ENCODE measurements at regions not wholly inside any gene's neighbourhood (a gene's known extent, or its start where the extent isn't known, plus 50 kb on each side); places are given as distances from the start of the nearest gene placed in this dataset.

GRCh38 chr20:60913298-60913697, 338.8 kb upstream of the CDH4 start:
- no peak for ATAC-seq (replicated peaks; ENCODE audit: extremely low read depth, poor library complexity, severe bottlenecking)
- peaks cover 12% of the 10 kb centered on the region for H3K9me3 Mint-ChIP-seq
- DNase-seq (ENCODE audit: low spot score in 2 of 2) = no peak
- no peaks in the 10 kb centered on the region for H3K4me1 Mint-ChIP-seq
- H3K27ac Mint-ChIP-seq (ENCODE audit: low read depth) = no peak overlapping the region
- H3K36me3 Mint-ChIP-seq (ENCODE audit: insufficient read depth) = no peaks in the 10 kb centered on the region
- H3K4me3 Mint-ChIP-seq = no peak overlapping the region
- no peaks in the 10 kb centered on the region for H3K27me3 Mint-ChIP-seq

DNA sequence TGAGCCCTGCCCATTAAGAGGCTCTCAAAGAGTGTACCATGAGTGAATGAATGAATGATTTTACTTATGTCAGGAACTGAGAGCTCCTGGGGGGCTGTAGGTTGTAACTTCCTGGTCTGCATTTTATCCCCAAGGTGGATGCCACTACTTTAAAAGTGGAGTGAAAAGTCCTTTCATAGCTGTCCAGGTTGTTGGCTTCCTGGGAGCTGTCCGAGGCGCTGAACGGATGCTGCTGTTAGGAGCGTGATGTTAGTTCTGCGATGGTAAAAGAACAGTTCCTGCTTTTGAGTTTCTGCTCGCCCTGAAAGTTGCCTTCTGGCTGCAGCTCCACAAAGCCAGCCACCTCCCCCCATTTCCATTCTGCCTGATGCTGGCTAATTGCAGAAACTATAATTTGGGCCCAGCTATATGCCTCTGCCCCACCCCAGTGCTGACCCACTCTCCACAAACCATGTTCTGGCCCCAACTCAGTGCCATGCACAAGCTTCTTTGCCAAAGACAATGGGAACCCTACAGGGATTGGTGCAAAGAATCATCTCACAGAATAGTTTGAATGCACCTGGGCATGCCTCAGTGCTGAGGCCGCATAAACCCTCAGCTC, 330.9 kb upstream of the CDH4 start:
- Mint-ChIP-seq H3K27me3 (no peaks in the 10 kb centered on the region), H3K9me3 (peaks cover 14% of the 10 kb centered on the region), H3K4me3 (no peak overlapping the region), H3K36me3 (ENCODE audit: insufficient read depth) (no peaks in the 10 kb centered on the region), H3K4me1 (no peaks in the 10 kb centered on the region), H3K27ac (ENCODE audit: low read depth) (no peak overlapping the region)
- DNase-seq (ENCODE audit: low spot score in 2 of 2) (no peak), ATAC-seq (replicated peaks; ENCODE audit: extremely low read depth, poor library complexity, severe bottlenecking) (no peak)

- no peaks in the 10 kb centered on the region for H3K4me1 Mint-ChIP-seq
- H3K9me3 Mint-ChIP-seq = peaks cover 8% of the 10 kb centered on the region
- H3K4me3 Mint-ChIP-seq = no peak overlapping the region
- ATAC-seq (replicated peaks; ENCODE audit: extremely low read depth, poor library complexity, severe bottlenecking) (no peak), DNase-seq (ENCODE audit: low spot score in 2 of 2) (no peak)
- peaks cover 19% of the 10 kb centered on the region for H3K27me3 Mint-ChIP-seq
- H3K36me3 Mint-ChIP-seq (ENCODE audit: insufficient read depth) = no peaks in the 10 kb centered on the region
- H3K27ac Mint-ChIP-seq (ENCODE audit: low read depth) = no peak overlapping the region
These were observed 325.2 kb upstream of the CDH4 start for GRCh38 chr20:60926831-60927230.

GRCh38 chr20:60928341-60928740, 323.7 kb upstream of the CDH4 start:
- Mint-ChIP-seq H3K27me3 (peaks cover 19% of the 10 kb centered on the region), H3K9me3 (peaks cover 12% of the 10 kb centered on the region), H3K4me1 (no peaks in the 10 kb centered on the region), H3K36me3 (ENCODE audit: insufficient read depth) (no peaks in the 10 kb centered on the region), H3K27ac (ENCODE audit: low read depth) (no peak overlapping the region), H3K4me3 (no peak overlapping the region)
- no peak for DNase-seq (ENCODE audit: low spot score in 2 of 2)
- no peak for ATAC-seq (replicated peaks; ENCODE audit: extremely low read depth, poor library complexity, severe bottlenecking)

DNA sequence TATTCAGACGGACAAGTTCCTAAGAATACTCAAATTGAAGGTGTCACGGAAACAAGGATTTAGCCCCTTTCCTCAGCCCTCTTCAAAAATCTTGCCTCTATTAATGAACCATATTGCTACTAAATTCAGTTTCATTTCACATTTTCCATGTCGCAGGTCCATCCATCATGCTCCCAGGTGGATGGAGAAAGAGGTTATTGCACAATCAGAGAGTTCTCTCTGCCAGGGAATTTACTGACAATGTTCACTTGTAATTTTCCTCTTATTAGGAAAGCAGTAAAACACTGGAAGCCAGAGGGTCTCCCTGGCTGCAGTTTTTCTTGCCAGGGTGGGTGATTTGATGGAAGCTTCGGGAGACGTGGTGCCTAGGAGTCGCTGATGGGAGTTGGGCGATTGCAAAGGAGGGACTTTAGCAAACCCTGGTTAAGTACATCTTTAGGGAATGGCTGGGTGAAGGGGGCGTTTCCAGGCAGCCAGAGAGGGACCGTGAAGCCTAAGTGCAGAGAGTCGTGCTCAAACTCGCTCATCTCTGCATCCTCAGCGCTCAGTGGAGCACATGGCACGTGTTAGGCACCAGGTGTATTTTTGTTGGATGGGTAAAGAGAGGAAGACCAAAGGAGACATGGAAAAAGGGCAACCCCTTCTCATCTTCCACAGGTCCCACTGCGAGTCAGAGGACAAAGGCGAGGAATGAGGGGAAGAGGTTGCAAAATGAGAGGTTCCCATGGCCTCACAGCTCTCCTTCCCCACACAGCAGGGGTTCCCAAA, 321.9 kb upstream of the CDH4 start:
- ATAC-seq (replicated peaks; ENCODE audit: extremely low read depth, poor library complexity, severe bottlenecking) (no peak), DNase-seq (ENCODE audit: low spot score in 2 of 2) (no peak)
- Mint-ChIP-seq H3K27ac (ENCODE audit: low read depth) (no peak overlapping the region), H3K4me1 (no peaks in the 10 kb centered on the region), H3K9me3 (peaks cover 4% of the 10 kb centered on the region), H3K4me3 (no peak overlapping the region), H3K36me3 (ENCODE audit: insufficient read depth) (no peaks in the 10 kb centered on the region), H3K27me3 (peaks cover 19% of the 10 kb centered on the region)

DNA sequence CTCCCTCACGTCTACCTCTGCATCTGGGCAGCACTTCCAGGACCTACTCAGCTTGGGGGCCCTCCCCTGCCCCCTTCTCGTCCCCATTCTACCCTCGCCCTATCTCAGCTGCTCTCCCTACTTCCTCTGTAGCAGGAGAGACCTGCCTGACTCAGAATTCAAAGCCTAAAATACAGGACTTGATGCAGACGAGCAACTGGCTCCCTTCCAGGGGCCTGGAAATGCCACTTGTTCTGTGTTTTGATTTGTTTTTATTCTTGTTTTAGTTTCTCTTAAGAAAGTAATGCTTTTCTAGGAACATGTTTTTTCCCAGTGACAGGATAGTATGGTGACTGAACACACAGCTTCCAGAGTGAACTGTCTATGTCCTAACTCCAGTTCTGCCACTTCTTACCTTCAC, 320.4 kb upstream of the CDH4 start:
- Mint-ChIP-seq H3K9me3 (peaks cover 4% of the 10 kb centered on the region), H3K4me1 (no peaks in the 10 kb centered on the region), H3K36me3 (ENCODE audit: insufficient read depth) (no peaks in the 10 kb centered on the region), H3K27ac (ENCODE audit: low read depth) (no peak overlapping the region), H3K27me3 (peaks cover 19% of the 10 kb centered on the region), H3K4me3 (no peak overlapping the region)
- ATAC-seq (replicated peaks; ENCODE audit: extremely low read depth, poor library complexity, severe bottlenecking) (no peak), DNase-seq (ENCODE audit: low spot score in 2 of 2) (no peak)

- peaks cover 4% of the 10 kb centered on the region for H3K9me3 Mint-ChIP-seq
- H3K27ac Mint-ChIP-seq (ENCODE audit: low read depth) = no peak overlapping the region
- H3K27me3 Mint-ChIP-seq = peaks cover 32% of the 10 kb centered on the region
- no peak for DNase-seq (ENCODE audit: low spot score in 2 of 2)
- ATAC-seq (replicated peaks; ENCODE audit: extremely low read depth, poor library complexity, severe bottlenecking) = no peak
- no peaks in the 10 kb centered on the region for H3K36me3 Mint-ChIP-seq (ENCODE audit: insufficient read depth)
- H3K4me3 Mint-ChIP-seq = no peak overlapping the region
- no peaks in the 10 kb centered on the region for H3K4me1 Mint-ChIP-seq
These were observed 317.3 kb upstream of the CDH4 start for GRCh38 chr20:60934724-60935123.

DNA sequence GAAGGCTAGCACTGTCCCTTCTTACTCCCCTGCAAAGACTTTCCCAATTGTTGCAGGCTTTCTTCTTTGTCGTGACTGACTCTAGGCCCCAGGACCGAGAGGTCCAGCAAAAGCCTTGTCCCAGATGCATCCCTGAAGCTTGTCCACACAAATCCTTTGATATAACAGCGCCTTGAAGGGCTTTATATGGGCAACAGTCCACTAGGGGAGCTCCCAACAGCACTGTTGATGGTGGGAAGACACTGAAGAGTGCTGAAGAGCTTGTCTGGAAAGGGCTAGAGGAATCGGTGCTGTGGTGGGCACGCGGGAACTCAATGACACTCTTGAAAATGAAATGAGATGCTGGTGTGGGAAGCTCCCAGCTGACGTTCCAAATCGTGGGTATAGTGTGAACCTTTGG, 316.1 kb upstream of the CDH4 start:
- no peak overlapping the region for H3K27ac Mint-ChIP-seq (ENCODE audit: low read depth)
- H3K4me3 Mint-ChIP-seq = no peak overlapping the region
- no peak for DNase-seq (ENCODE audit: low spot score in 2 of 2)
- ATAC-seq (replicated peaks; ENCODE audit: extremely low read depth, poor library complexity, severe bottlenecking) = no peak
- H3K27me3 Mint-ChIP-seq = peaks cover 19% of the 10 kb centered on the region
- no peaks in the 10 kb centered on the region for H3K36me3 Mint-ChIP-seq (ENCODE audit: insufficient read depth)
- H3K4me1 Mint-ChIP-seq = no peaks in the 10 kb centered on the region
- H3K9me3 Mint-ChIP-seq = peaks cover 4% of the 10 kb centered on the region

DNA sequence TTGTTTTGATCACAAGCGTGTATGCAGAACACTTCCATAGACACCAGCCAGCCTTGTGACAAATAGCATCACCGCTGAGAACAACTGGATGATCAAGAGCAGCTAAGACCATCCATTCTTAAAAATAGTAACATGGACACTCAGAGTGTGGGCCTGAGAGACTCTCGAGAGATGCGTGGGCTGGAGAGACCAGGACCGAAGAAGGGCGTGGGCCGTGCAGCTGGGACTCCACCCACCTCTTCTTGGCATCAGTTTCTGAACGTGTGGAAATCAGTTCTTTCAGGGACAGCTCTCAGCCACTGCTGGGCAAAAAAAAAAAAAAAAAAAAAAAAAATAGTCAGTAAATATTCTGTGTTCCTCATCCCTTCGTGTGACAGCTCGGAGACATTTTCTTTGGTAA, 314.5 kb upstream of the CDH4 start:
- Mint-ChIP-seq H3K9me3 (peaks cover 2% of the 10 kb centered on the region), H3K4me1 (no peaks in the 10 kb centered on the region), H3K27ac (ENCODE audit: low read depth) (peak overlapping the region; percentile 17), H3K4me3 (no peak overlapping the region), H3K27me3 (peaks cover 13% of the 10 kb centered on the region), H3K36me3 (ENCODE audit: insufficient read depth) (no peaks in the 10 kb centered on the region)
- DNase-seq (ENCODE audit: low spot score in 2 of 2) (no peak), ATAC-seq (replicated peaks; ENCODE audit: extremely low read depth, poor library complexity, severe bottlenecking) (no peak)

DNA sequence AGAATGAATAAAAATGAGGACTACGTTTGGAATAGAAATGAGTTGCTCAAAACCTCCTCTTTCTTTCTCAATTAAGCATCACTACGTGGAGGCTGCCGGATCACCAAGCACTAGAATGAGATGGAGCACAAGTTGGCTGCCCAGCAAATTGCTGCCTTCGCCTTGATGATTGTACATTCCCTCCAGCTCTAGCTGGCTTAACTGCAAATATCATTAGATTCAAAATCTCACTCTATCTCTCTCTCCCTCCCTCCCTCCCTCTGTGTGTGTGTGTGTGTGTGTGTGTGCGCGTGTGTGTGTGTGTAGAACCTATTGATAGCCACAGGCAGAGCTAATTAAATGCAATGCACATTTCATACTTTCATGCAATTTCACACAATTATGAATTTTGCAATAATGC, 310.7 kb upstream of the CDH4 start:
- Mint-ChIP-seq H3K4me1 (no peaks in the 10 kb centered on the region), H3K4me3 (no peak overlapping the region), H3K36me3 (ENCODE audit: insufficient read depth) (no peaks in the 10 kb centered on the region), H3K9me3 (no peaks in the 10 kb centered on the region), H3K27ac (ENCODE audit: low read depth) (no peak overlapping the region), H3K27me3 (peaks cover 19% of the 10 kb centered on the region)
- ATAC-seq (replicated peaks; ENCODE audit: extremely low read depth, poor library complexity, severe bottlenecking) (no peak), DNase-seq (ENCODE audit: low spot score in 2 of 2) (no peak)

GRCh38 chr20:60947819-60948218, 304.2 kb upstream of the CDH4 start:
- no peaks in the 10 kb centered on the region for H3K36me3 Mint-ChIP-seq (ENCODE audit: insufficient read depth)
- no peak overlapping the region for H3K4me3 Mint-ChIP-seq
- no peaks in the 10 kb centered on the region for H3K9me3 Mint-ChIP-seq
- H3K27me3 Mint-ChIP-seq = peaks cover 8% of the 10 kb centered on the region
- H3K27ac Mint-ChIP-seq (ENCODE audit: low read depth) = no peak overlapping the region
- no peaks in the 10 kb centered on the region for H3K4me1 Mint-ChIP-seq
- no peak for ATAC-seq (replicated peaks; ENCODE audit: extremely low read depth, poor library complexity, severe bottlenecking)
- no peak for DNase-seq (ENCODE audit: low spot score in 2 of 2)

DNA sequence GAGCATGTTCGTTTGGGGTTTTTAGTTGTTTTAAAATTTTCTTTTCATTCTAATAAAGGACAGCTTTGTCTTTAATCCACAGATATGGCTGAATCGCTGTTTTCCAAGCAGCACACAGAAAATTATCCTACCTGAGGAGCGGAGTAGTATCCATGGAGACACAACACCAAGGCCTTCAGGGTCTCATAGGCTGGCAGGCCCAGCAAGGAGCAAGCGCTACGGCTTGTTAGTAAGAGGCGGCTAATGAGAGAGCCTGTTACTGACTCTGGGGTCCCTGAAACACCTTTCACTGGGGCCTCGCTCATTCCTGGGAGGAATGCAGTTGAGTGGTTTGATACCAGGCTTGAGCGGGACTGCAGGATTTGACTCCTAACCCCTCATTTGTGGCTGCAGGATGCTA, 303.8 kb upstream of the CDH4 start:
- Mint-ChIP-seq H3K9me3 (no peaks in the 10 kb centered on the region), H3K4me1 (no peaks in the 10 kb centered on the region), H3K4me3 (no peak overlapping the region), H3K36me3 (ENCODE audit: insufficient read depth) (no peaks in the 10 kb centered on the region), H3K27me3 (peaks cover 8% of the 10 kb centered on the region), H3K27ac (ENCODE audit: low read depth) (no peak overlapping the region)
- no peak for ATAC-seq (replicated peaks; ENCODE audit: extremely low read depth, poor library complexity, severe bottlenecking)
- no peak for DNase-seq (ENCODE audit: low spot score in 2 of 2)

DNA sequence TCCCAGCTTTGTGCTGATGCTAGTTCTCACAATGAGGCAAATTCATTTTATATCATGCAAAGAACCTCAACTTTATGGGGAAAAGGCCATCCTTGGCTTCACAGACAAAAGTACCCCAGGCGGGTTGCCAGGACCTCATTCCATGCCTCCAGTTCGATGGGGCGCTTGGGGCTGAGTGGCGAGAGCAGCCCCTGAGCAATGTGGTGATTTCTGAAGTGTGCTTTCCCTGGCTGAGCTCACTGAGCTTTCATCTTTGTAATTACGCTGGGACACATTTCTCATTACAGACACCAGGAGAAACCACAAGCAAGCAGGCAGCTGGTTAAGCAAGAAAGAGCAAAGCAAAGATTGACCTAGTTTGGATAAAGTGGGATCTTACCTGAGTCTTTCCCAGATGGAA, 301.5 kb upstream of the CDH4 start:
- peaks cover 8% of the 10 kb centered on the region for H3K27me3 Mint-ChIP-seq

More for the DNA sequence above, 301.5 kb upstream of the CDH4 start:
- no peaks in the 10 kb centered on the region for H3K4me1 Mint-ChIP-seq
- no peaks in the 10 kb centered on the region for H3K9me3 Mint-ChIP-seq
- DNase-seq (ENCODE audit: low spot score in 2 of 2) (no peak), ATAC-seq (replicated peaks; ENCODE audit: extremely low read depth, poor library complexity, severe bottlenecking) (no peak)
- no peak overlapping the region for H3K4me3 Mint-ChIP-seq
- H3K36me3 Mint-ChIP-seq (ENCODE audit: insufficient read depth) = no peaks in the 10 kb centered on the region
- H3K27ac Mint-ChIP-seq (ENCODE audit: low read depth) = no peak overlapping the region
